Neutrophil (primary cell): ENCODE measurements at regions not wholly inside any gene's neighbourhood (a gene's known extent, or its start where the extent isn't known, plus 50 kb on each side); places are given as distances from the start of the nearest gene placed in this dataset.

Experiments
- H3K27ac ChIP-seq: fragments of 200-600 bp; sonication (generic); 2 replicates; pipeline ENCODE4 v1.5.1; 2016; ENCODE audit warnings: mild to moderate bottlenecking, moderate library complexity
- H3K27me3 ChIP-seq: fragments of 200-600 bp; sonication (generic); 2 replicates; pipeline ENCODE4 v1.6.0; 2016; ENCODE audit warnings: mild to moderate bottlenecking
- H3K36me3 ChIP-seq: fragments of 200-600 bp; sonication (generic); 2 replicates; pipeline ENCODE4 v1.5.1; 2017
- H3K4me1 ChIP-seq, 2 experiments: fragments of 200-600 bp in 1 of 2; sonication (generic) in 1 of 2; 1 replicate in 1 of 2; 2 replicates in 1 of 2; pipeline versions ENCODE4 v1.5.1 to v1.6.1; 2013 to 2016; ENCODE audit warnings: low read depth in 1 of 2, low read length in 1 of 2, mild to moderate bottlenecking in 1 of 2, moderate library complexity in 1 of 2; ENCODE audit not compliant: control insufficient read depth in 1 of 2, insufficient read depth in 1 of 2
- H3K4me3 ChIP-seq, 2 experiments: fragments of 200-600 bp in 1 of 2; sonication (generic) in 1 of 2; 1 replicate in 1 of 2; 2 replicates in 1 of 2; pipeline ENCODE4 v1.5.1; 2013 to 2016; ENCODE audit warnings: low read depth in 1 of 2, low read length in 1 of 2, mild to moderate bottlenecking in 1 of 2, moderate library complexity in 1 of 2
- H3K9me3 ChIP-seq: fragments of 200-600 bp; sonication (generic); 2 replicates; pipeline ENCODE4 v1.5.1; 2016
- CTCF ChIP-seq: fragments of 200-600 bp; sonication (generic); IDR thresholded peaks from 2 replicates; pipeline ENCODE4 v1.5.1; 2016; ENCODE audit warnings: antibody characterized with exemption

- Histone ChIP-seq H3K9me3 (no peaks in the 10 kb centered on the region), H3K4me3 (no peak overlapping the region), H3K36me3 (no peaks in the 10 kb centered on the region), H3K27me3 (no peaks in the 10 kb centered on the region), H3K4me1 (no peaks in the 10 kb centered on the region), H3K27ac (no peak overlapping the region)
- TF ChIP-seq CTCF: no peak
Observed at GRCh38 chr4:106810122-106810521, 226.0 kb downstream of the DKK2 start.

- no peaks in the 10 kb centered on the region for H3K27me3 ChIP-seq
- H3K36me3 ChIP-seq: no peaks in the 10 kb centered on the region
- no peak overlapping the region for H3K27ac ChIP-seq
- H3K9me3 ChIP-seq: no peaks in the 10 kb centered on the region
- no peaks in the 10 kb centered on the region for H3K4me1 ChIP-seq
- TF ChIP-seq CTCF: no peak
- H3K4me3 ChIP-seq: no peak overlapping the region
Observed at GRCh38 chr4:106809076-106809475, 227.0 kb downstream of the DKK2 start.

- Histone ChIP-seq H3K9me3 (no peaks in the 10 kb centered on the region), H3K36me3 (no peaks in the 10 kb centered on the region)
- no peak for TF ChIP-seq CTCF
Observed at GRCh38 chr4:106806158-106806797, 229.8 kb downstream of the DKK2 start.

GRCh38 chr4:106803083-106803482 lies 233.0 kb downstream of the DKK2 start:
- Histone ChIP-seq H3K36me3 (no peaks in the 10 kb centered on the region), H3K4me1 (no peaks in the 10 kb centered on the region), H3K4me3 (no peak overlapping the region), H3K9me3 (no peaks in the 10 kb centered on the region), H3K27ac (no peak overlapping the region), H3K27me3 (no peaks in the 10 kb centered on the region)
- TF ChIP-seq CTCF: no peak

More at GRCh38 chr4:106806158-106806797, 229.8 kb downstream of the DKK2 start:
- no peaks in the 10 kb centered on the region for H3K4me1 ChIP-seq
- H3K27ac ChIP-seq: no peak overlapping the region
- H3K27me3 ChIP-seq: no peaks in the 10 kb centered on the region
- no peak overlapping the region for H3K4me3 ChIP-seq

- no peak overlapping the region for H3K27ac ChIP-seq
- no peaks in the 10 kb centered on the region for H3K36me3 ChIP-seq
- no peaks in the 10 kb centered on the region for H3K9me3 ChIP-seq
- H3K4me3 ChIP-seq: no peak overlapping the region
- no peak for TF ChIP-seq CTCF
- H3K4me1 ChIP-seq: no peaks in the 10 kb centered on the region
- no peaks in the 10 kb centered on the region for H3K27me3 ChIP-seq
Observed at GRCh38 chr4:106801386-106801785, 234.7 kb downstream of the DKK2 start.
